A673 (cell line): ENCODE measurements at regions not wholly inside any gene's neighbourhood (a gene's known extent, or its start where the extent isn't known, plus 50 kb on each side); places are given as distances from the start of the nearest gene placed in this dataset.

Experiments
- BruUV-seq: library from RNA; stranded (reverse); fragments of 400-500 nt; replicated peaks from 2 replicates; lab custom pipeline; 2021; lab: Mats Ljungman, UMichigan
- CTCF ChIA-PET: fragments of 300-600 bp; sonication (Branson Sonifier 250); formaldehyde crosslinking; loops from one replicate; lab custom pipeline; 2022; ENCODE audit warnings: antibody characterized with exemption; lab: Charles Lee
- POLR2A ChIA-PET: fragments of 300-600 bp; sonication (Branson Sonifier 250); formaldehyde crosslinking; loops from one replicate; lab custom pipeline; 2022; ENCODE audit warnings: antibody characterized with exemption; ENCODE audit not compliant: low non-redundant PET; lab: Charles Lee
- DNase-seq: peaks from one replicate; pipeline ENCODE4 v3.0.0-alpha.2; 2015; ENCODE audit warnings: low spot score
- H3K27ac ChIP-seq: fragments of 200-600 bp; sonication (generic); 2 replicates; pipeline ENCODE4 v1.5.1; 2016; ENCODE audit warnings: mixed run types, low read depth, mild to moderate bottlenecking, mixed read lengths, antibody characterized with exemption, low read length; ENCODE audit not compliant: poor library complexity, severe bottlenecking
- H3K27me3 ChIP-seq: fragments of 200-600 bp; sonication (generic); replicated peaks from 2 replicates; pipeline ENCODE4 v1.6.1; 2017; ENCODE audit warnings: mixed run types, low read depth, mild to moderate bottlenecking, mixed read lengths, antibody characterized with exemption, low read length; ENCODE audit not compliant: insufficient read depth, poor library complexity
- H3K36me3 ChIP-seq: fragments of 200-600 bp; sonication (generic); 2 replicates; pipeline ENCODE4 v1.6.1; 2016; ENCODE audit warnings: mixed run types, mild to moderate bottlenecking, mixed read lengths, antibody characterized with exemption, low read length; ENCODE audit not compliant: insufficient read depth, poor library complexity, severe bottlenecking
- H3K4me1 ChIP-seq: fragments of 200-600 bp; sonication (generic); 2 replicates; pipeline ENCODE4 v1.6.1; 2017; ENCODE audit warnings: mixed run types, mild to moderate bottlenecking, mixed read lengths, antibody characterized with exemption, low read length; ENCODE audit not compliant: insufficient read depth, poor library complexity, severe bottlenecking
- H3K4me3 ChIP-seq: fragments of 200-600 bp; sonication (generic); 2 replicates; pipeline ENCODE4 v1.5.1; 2016; ENCODE audit warnings: low read depth, mixed run types, mild to moderate bottlenecking, mixed read lengths, low read length; ENCODE audit not compliant: poor library complexity, severe bottlenecking
- H3K9me3 ChIP-seq: fragments of 200-600 bp; sonication (generic); 2 replicates; pipeline ENCODE4 v1.6.1; 2016; ENCODE audit warnings: mixed run types, low read depth, mild to moderate bottlenecking, mixed read lengths, antibody characterized with exemption, low read length; ENCODE audit not compliant: poor library complexity, severe bottlenecking
- EZH2 ChIP-seq: fragments of 200-600 bp; sonication (generic); IDR thresholded peaks from 2 replicates; pipeline ENCODE4 v1.6.1; 2017; ENCODE audit warnings: borderline replicate concordance, low read depth, mild to moderate bottlenecking, mixed read lengths, antibody characterized with exemption, low read length; ENCODE audit not compliant: poor library complexity, severe bottlenecking
- intact Hi-C: fragments of 100-400 bp; cut with micrococcal nuclease; formaldehyde crosslinking; loops from one replicate; pipeline ENCODE4 v1.10.0; 2022; ENCODE audit not compliant: unreplicated experiment
- TF ChIP-seq, protein P1 (sequence below): fragments of 300-800, 200-600 bp; sonication (generic); conservative IDR thresholded peaks from 2 replicates; pipeline ENCODE4 v1.5.1; 2017; ENCODE audit warnings: low read depth, mild to moderate bottlenecking, antibody characterized with exemption, low read length, moderate library complexity, mixed read lengths

DNA sequence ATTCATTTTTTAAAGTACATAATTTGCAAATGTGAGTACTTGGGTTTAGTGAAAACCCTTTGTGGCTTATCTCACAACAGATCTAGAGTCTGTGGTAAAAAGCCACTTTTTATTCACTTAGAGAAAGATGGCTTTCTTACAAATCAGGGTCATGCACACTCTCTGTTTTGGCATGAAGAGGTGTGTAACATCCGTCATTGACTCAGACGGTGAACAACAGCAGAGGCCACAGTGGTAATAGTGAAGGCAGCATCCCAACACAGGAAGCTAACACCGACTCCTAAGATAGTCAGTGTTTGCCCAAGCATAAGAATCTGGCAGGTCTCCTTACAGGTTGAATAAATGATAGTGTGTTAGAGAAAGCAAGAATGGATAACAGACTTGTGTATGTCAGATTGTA lies 593.0 kb downstream of the SOX5 start:
- DNase-seq = no peak
- POLR2A ChIA-PET = no interaction called here
- Histone ChIP-seq H3K27ac (no peak overlapping the region), H3K4me1 (peaks cover 21% of the 10 kb centered on the region), H3K4me3 (no peak overlapping the region), H3K27me3 (no peaks in the 10 kb centered on the region), H3K9me3 (no peaks in the 10 kb centered on the region), H3K36me3 (no peaks in the 10 kb centered on the region)
- TF ChIP-seq EZH2 = no peak
- TF ChIP-seq, protein P1, sequence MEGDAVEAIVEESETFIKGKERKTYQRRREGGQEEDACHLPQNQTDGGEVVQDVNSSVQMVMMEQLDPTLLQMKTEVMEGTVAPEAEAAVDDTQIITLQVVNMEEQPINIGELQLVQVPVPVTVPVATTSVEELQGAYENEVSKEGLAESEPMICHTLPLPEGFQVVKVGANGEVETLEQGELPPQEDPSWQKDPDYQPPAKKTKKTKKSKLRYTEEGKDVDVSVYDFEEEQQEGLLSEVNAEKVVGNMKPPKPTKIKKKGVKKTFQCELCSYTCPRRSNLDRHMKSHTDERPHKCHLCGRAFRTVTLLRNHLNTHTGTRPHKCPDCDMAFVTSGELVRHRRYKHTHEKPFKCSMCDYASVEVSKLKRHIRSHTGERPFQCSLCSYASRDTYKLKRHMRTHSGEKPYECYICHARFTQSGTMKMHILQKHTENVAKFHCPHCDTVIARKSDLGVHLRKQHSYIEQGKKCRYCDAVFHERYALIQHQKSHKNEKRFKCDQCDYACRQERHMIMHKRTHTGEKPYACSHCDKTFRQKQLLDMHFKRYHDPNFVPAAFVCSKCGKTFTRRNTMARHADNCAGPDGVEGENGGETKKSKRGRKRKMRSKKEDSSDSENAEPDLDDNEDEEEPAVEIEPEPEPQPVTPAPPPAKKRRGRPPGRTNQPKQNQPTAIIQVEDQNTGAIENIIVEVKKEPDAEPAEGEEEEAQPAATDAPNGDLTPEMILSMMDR = no peak
- no TSS peak for BruUV-seq
- intact Hi-C loops = no loop called here
- CTCF ChIA-PET = no interaction called here

DNA sequence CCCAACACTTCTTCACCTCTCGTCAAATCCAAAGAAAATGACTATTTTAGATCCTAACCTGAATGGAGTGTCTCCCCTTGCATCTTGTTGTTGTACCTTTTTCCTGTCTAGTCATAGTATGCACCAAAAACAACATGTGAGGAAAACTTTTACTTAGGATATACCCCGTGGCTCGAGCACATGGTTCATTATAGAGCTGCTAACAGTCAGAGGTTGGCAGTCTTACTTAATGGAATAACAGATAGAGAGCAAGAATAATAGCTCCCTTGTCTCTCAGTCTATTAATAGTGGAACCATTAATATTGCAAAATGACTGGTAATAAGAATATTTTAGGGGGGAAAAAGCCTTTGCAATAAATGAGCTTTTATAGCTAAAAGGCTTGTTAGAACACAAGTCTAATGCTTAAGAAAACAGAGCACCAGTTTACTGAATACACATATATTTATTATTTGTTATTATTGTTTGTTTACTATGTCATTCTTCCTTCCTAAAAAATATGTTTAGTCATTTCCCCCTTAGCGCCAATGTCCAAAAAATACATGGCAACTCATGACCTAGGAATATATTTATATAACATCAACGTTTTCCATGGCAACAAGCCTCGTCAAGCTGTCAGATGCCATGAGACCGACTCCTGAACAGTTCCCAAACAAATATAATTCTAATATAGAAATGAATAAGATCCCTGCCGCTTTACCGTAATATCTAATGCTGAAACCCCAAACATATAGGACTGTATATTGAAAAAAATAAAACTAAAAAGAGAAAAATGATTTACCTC lies 592.4 kb downstream of the SOX5 start:
- peaks cover 21% of the 10 kb centered on the region for H3K4me1 ChIP-seq
- no peaks in the 10 kb centered on the region for H3K9me3 ChIP-seq
- TF ChIP-seq, protein P1 = no peak
- TF ChIP-seq EZH2 = no peak
- H3K27ac ChIP-seq = no peak overlapping the region
- intact Hi-C loops = no loop called here
- no peaks in the 10 kb centered on the region for H3K27me3 ChIP-seq
- DNase-seq = no peak
- no TSS peak for BruUV-seq
- no peaks in the 10 kb centered on the region for H3K36me3 ChIP-seq
- no peak overlapping the region for H3K4me3 ChIP-seq
- POLR2A ChIA-PET = no interaction called here
- CTCF ChIA-PET = no interaction called here

DNA sequence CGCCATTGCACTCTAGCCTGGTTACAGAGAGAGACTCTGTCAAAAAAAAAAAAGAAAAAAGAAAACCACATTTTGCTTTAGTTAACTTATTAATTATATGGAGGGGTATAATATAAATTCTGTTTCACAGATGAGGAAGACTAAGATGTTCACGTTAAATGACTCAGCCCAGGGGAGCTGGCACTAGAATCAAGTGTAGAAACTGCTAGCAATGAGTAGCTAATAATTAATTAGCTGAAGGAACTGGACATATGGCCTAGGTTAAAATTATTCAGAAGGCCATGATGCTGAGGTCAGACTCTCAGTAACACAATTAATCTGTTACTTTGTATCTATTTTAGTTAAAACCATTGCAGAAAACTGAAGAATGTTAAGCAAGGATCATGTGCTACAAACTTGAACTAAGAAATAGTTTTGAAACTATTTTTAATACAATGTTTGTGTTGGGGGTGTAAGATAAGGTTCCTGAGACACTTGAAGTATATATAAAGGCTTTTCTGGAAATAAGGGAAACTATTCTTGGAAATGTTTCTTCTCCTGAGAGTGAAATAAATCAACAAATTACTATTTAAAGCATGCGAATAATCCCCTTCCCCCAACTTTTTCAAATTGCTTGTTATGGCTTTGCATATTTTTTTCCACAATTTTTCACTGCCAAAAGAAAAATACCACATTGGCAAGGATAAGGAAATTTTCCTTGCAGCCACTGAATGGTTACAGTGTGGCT lies 589.3 kb downstream of the SOX5 start:
- H3K4me1 ChIP-seq = peaks cover under 1% of the 10 kb centered on the region
- no peak overlapping the region for H3K4me3 ChIP-seq
- no peak for TF ChIP-seq EZH2
- TF ChIP-seq, protein P1 = no peak
- intact Hi-C loops = no loop called here
- H3K36me3 ChIP-seq = no peaks in the 10 kb centered on the region
- CTCF ChIA-PET = no interaction called here
- BruUV-seq = no TSS peak
- H3K27me3 ChIP-seq = no peaks in the 10 kb centered on the region
- POLR2A ChIA-PET = no interaction called here
- H3K9me3 ChIP-seq = no peaks in the 10 kb centered on the region
- DNase-seq = no peak
- H3K27ac ChIP-seq = no peak overlapping the region
